NCI-H82 (cell line): ENCODE measurements at regions not wholly inside any gene's neighbourhood (a gene's known extent, or its start where the extent isn't known, plus 50 kb on each side); places are given as distances from the start of the nearest gene placed in this dataset.
A peak's percentile ranks its signal among the peaks of the same experiment; 100 is the strongest.
"Not testable (repeated sequence)": the region's sequence is repeated elsewhere in the genome, so short reads cannot be mapped to it uniquely, and the experiment has no call there.

Experiments
- DNase-seq: peaks from one replicate; lab custom pipeline; 2025; lab: John Stamatoyannopoulos, UW

- no peak for DNase-seq
Measured at GRCh38 chr3:10625323-10625722, 119.9 kb upstream of the ATP2B2 start.

GRCh38 chr3:10627884-10628572, 122.6 kb upstream of the ATP2B2 start:
- DNase-seq, result no peak

GRCh38 chr3:10628891-10629670, 123.7 kb upstream of the ATP2B2 start:
- DNase-seq, result no peak

- peak; percentile 8 for DNase-seq
Measured at GRCh38 chr3:10629671-10630040, 124.3 kb upstream of the ATP2B2 start.

- DNase-seq, result no peak
Measured at GRCh38 chr3:10631224-10631623, 125.8 kb upstream of the ATP2B2 start.

GRCh38 chr3:10632125-10632524, 126.7 kb upstream of the ATP2B2 start:
- DNase-seq, result no peak

GRCh38 chr3:10632741-10633140, 127.4 kb upstream of the ATP2B2 start:
- DNase-seq, result no peak

- peak; percentile 19 for DNase-seq
Measured at GRCh38 chr3:10635446-10636076, 130.2 kb upstream of the ATP2B2 start.

GRCh38 chr3:10637342-10637741, 132.0 kb upstream of the ATP2B2 start:
- no peak for DNase-seq

GRCh38 chr3:10638466-10638865, 133.1 kb upstream of the ATP2B2 start:
- no peak for DNase-seq

GRCh38 chr3:10641760-10642159, 136.4 kb upstream of the ATP2B2 start:
- DNase-seq, result no peak

- no peak for DNase-seq
Measured at GRCh38 chr3:10644189-10644588, 138.8 kb upstream of the ATP2B2 start.

GRCh38 chr3:10645800-10646199, 140.4 kb upstream of the ATP2B2 start:
- DNase-seq, result no peak

GRCh38 chr3:10646531-10647335, 141.3 kb upstream of the ATP2B2 start:
- no peak for DNase-seq

- DNase-seq, result no peak
Measured at GRCh38 chr3:10647376-10647775, 142.0 kb upstream of the ATP2B2 start.

GRCh38 chr3:10648181-10648580, 142.8 kb upstream of the ATP2B2 start:
- DNase-seq, result no peak

- peak; percentile 18 for DNase-seq
Measured at GRCh38 chr3:10649463-10649862, 144.1 kb upstream of the ATP2B2 start.

- DNase-seq, result no peak
Measured at GRCh38 chr3:10651506-10651905, 146.1 kb upstream of the ATP2B2 start.

GRCh38 chr3:10653241-10653640, 147.9 kb upstream of the ATP2B2 start:
- no peak for DNase-seq

GRCh38 chr3:10653866-10654611, 148.7 kb upstream of the ATP2B2 start:
- DNase-seq, result no peak

- DNase-seq, result peak; percentile 32
Measured at GRCh38 chr3:10655105-10655504, 149.7 kb upstream of the ATP2B2 start.

GRCh38 chr3:10657339-10657738, 152.0 kb upstream of the ATP2B2 start:
- DNase-seq, result not testable (repeated sequence)
